ENCODE measurements at regions not wholly inside any gene's neighbourhood (a gene's known extent, or its start where the extent isn't known, plus 50 kb on each side); places are given as distances from the start of the nearest gene placed in this dataset.

- TF ChIP-seq EZH2 (IDR thresholded peaks at IDR 0.05; ENCODE audit: low read length, unreplicated experiment) (no peak), CTCF (conservative IDR thresholded peaks at IDR 0.05; ENCODE audit: low read depth, low read length) (no peak)
Observed at GRCh38 chr1:67919274-67920072, 86.2 kb upstream of the GNG12 start.

Measured in PC-3 (cell line).